GM12891 (cell line): ENCODE measurements at regions not wholly inside any gene's neighbourhood (a gene's known extent, or its start where the extent isn't known, plus 50 kb on each side); places are given as distances from the start of the nearest gene placed in this dataset.

Source experiments
- PAX5 ChIP-seq: IDR thresholded peaks from 2 replicates; pipeline ENCODE4 v1.6.1; 2011; ENCODE audit warnings: low read length, moderate library complexity, mild to moderate bottlenecking; ENCODE audit not compliant: insufficient read depth, severe bottlenecking
- POLR2A ChIP-seq: IDR thresholded peaks from 2 replicates; pipeline ENCODE4 v1.6.1; 2011; ENCODE audit warnings: low read depth, low read length, control low read depth
- POLR2AphosphoS5 ChIP-seq: IDR thresholded peaks from 2 replicates; pipeline ENCODE4 v1.6.1; 2011; ENCODE audit warnings: low read depth, low read length, control low read depth

DNA sequence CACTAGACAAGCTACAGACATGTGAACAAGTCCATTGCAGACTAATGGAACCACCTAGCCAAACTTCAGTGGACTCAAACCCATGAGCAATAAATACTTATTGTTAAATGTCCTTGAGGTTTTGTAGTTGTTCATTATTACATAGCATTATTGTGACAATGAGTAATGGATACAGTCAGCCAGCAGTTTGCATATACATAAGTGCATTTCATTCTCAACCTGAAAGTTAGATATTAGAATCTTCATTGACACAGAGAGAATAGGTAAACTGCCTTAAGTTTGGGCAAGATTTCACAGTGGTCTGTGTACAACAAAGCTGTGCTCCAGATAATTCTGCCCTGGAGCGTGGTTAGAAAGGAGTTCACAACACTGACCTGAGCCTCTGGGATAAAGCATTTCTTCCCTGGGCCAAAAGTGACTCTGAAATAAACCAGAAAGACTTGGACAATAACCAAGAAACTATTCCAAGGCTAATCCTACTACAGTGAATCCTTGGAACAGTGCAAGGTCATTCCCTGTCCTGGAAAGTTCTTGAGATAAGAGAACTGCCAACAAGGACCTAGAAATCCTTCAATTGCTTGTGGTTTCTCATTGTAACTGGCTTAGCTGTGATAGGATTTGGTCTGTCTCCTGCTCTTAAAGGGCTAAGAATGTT, 225.5 kb upstream of the STT3B start:
- no peak for TF ChIP-seq POLR2A
- TF ChIP-seq PAX5, result no peak
- no peak for TF ChIP-seq POLR2AphosphoS5
